ENCODE measurements at regions not wholly inside any gene's neighbourhood (a gene's known extent, or its start where the extent isn't known, plus 50 kb on each side); places are given as distances from the start of the nearest gene placed in this dataset.
"Not testable (repeated sequence)": the region's sequence is repeated elsewhere in the genome, so short reads cannot be mapped to it uniquely, and the experiment has no call there.

DNA sequence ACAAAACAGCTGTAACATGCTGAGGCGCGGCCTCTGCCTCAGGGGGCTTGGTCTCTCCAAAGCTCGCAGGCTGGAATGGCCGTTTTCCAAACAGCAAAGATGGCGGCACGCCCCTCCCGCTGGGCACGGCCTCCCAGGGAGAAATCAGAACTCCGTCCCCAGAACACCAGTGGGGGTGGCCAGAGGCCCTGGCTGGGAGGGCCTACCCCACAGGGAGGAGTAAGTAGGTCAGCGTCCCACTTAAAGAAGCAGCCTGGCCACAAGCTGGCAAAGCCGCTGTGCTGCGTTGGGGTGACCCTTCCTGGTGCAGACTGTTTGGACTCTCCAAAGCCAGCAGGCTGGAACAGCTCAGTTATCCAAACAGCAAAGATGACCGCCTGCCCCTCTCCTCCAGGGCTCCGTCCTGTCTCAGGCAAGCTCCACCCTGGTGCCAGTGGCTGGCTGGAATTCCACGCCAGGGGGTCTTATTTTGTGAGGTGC is 862.8 kb downstream of the TRIML1 start:
- H3K4me1 ChIP-seq (ENCODE audit: low read length), result no peaks in the 10 kb centered on the region
- no peak overlapping the region for H2AFZ ChIP-seq (ENCODE audit: low read length)

DNA sequence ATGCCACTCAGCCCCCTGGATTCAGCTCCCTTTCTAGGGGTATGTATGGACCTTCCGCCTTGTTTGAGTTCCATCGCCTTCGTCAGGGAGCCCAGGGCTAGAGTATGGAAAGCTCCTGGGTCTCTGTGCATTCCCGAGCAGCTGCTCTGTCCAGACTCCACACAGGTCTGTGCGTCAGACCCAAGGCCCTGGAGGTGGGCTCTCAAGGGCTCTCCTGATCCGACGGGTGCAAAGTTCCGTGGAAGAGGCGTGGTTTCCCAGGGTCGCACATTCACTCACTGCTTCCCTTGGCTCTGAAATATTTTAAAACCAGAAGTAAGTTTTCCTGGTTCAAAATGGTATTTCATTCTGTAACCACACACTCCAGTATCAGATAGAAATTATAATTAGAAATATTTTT is 863.2 kb downstream of the TRIML1 start:
- H3K27ac ChIP-seq (ENCODE audit: low read length), result no peak overlapping the region
- no peak for DNase-seq
- no peaks in the 10 kb centered on the region for H3K9me3 ChIP-seq (replicated peaks; ENCODE audit: insufficient read depth, low read length)
- no peaks in the 10 kb centered on the region for H3K36me3 ChIP-seq (replicated peaks; ENCODE audit: insufficient read depth, low read length)
- no peaks in the 10 kb centered on the region for H4K20me1 ChIP-seq (ENCODE audit: insufficient read depth, low read length)
- H3K9me2 ChIP-seq (replicated peaks; ENCODE audit: insufficient read depth, low read length), result no peaks in the 10 kb centered on the region
- no peak overlapping the region for H2AFZ ChIP-seq (ENCODE audit: low read length)
- H3K4me3 ChIP-seq (ENCODE audit: low read length), result no peak overlapping the region
- TF ChIP-seq, protein P1, sequence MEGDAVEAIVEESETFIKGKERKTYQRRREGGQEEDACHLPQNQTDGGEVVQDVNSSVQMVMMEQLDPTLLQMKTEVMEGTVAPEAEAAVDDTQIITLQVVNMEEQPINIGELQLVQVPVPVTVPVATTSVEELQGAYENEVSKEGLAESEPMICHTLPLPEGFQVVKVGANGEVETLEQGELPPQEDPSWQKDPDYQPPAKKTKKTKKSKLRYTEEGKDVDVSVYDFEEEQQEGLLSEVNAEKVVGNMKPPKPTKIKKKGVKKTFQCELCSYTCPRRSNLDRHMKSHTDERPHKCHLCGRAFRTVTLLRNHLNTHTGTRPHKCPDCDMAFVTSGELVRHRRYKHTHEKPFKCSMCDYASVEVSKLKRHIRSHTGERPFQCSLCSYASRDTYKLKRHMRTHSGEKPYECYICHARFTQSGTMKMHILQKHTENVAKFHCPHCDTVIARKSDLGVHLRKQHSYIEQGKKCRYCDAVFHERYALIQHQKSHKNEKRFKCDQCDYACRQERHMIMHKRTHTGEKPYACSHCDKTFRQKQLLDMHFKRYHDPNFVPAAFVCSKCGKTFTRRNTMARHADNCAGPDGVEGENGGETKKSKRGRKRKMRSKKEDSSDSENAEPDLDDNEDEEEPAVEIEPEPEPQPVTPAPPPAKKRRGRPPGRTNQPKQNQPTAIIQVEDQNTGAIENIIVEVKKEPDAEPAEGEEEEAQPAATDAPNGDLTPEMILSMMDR (IDR thresholded peaks at IDR 0.05; ENCODE audit: low read length), result no peak
- TF ChIP-seq EZH2phosphoT487 (IDR thresholded peaks at IDR 0.05; ENCODE audit: low read length) (no peak), EZH2 (optimal IDR thresholded peaks at IDR 0.05; ENCODE audit: low read depth, low read length) (no peak)
- H3K79me2 ChIP-seq (ENCODE audit: low read length), result no peaks in the 10 kb centered on the region
- H3K4me1 ChIP-seq (ENCODE audit: low read length), result no peaks in the 10 kb centered on the region
- no peaks in the 10 kb centered on the region for H3K27me3 ChIP-seq (replicated peaks; ENCODE audit: insufficient read depth, low read length)
- no peak overlapping the region for H3K9ac ChIP-seq (ENCODE audit: low read length)
- no peak overlapping the region for H3K4me2 ChIP-seq (ENCODE audit: low read depth, low read length)
- H3F3A ChIP-seq (ENCODE audit: insufficient read depth, low read length), result no peaks in the 10 kb centered on the region

More for the DNA sequence above, 862.8 kb downstream of the TRIML1 start:
- H3K9ac ChIP-seq (ENCODE audit: low read length), result no peak overlapping the region
- TF ChIP-seq EZH2phosphoT487 (IDR thresholded peaks at IDR 0.05; ENCODE audit: low read length), result no peak
- TF ChIP-seq, protein P1 (IDR thresholded peaks at IDR 0.05; ENCODE audit: low read length), result no peak
- no peak for TF ChIP-seq EZH2 (optimal IDR thresholded peaks at IDR 0.05; ENCODE audit: low read depth, low read length)
- no peaks in the 10 kb centered on the region for H3K9me2 ChIP-seq (replicated peaks; ENCODE audit: insufficient read depth, low read length)
- H3F3A ChIP-seq (ENCODE audit: insufficient read depth, low read length), result no peaks in the 10 kb centered on the region
- H3K4me3 ChIP-seq (ENCODE audit: low read length), result no peak overlapping the region
- H3K27ac ChIP-seq (ENCODE audit: low read length), result no peak overlapping the region
- H3K79me2 ChIP-seq (ENCODE audit: low read length), result no peaks in the 10 kb centered on the region
- H4K20me1 ChIP-seq (ENCODE audit: insufficient read depth, low read length), result no peaks in the 10 kb centered on the region
- no peaks in the 10 kb centered on the region for H3K9me3 ChIP-seq (replicated peaks; ENCODE audit: insufficient read depth, low read length)
- DNase-seq, result no peak
- H3K36me3 ChIP-seq (replicated peaks; ENCODE audit: insufficient read depth, low read length), result no peaks in the 10 kb centered on the region
- no peaks in the 10 kb centered on the region for H3K27me3 ChIP-seq (replicated peaks; ENCODE audit: insufficient read depth, low read length)
- no peak overlapping the region for H3K4me2 ChIP-seq (ENCODE audit: low read depth, low read length)

DNA sequence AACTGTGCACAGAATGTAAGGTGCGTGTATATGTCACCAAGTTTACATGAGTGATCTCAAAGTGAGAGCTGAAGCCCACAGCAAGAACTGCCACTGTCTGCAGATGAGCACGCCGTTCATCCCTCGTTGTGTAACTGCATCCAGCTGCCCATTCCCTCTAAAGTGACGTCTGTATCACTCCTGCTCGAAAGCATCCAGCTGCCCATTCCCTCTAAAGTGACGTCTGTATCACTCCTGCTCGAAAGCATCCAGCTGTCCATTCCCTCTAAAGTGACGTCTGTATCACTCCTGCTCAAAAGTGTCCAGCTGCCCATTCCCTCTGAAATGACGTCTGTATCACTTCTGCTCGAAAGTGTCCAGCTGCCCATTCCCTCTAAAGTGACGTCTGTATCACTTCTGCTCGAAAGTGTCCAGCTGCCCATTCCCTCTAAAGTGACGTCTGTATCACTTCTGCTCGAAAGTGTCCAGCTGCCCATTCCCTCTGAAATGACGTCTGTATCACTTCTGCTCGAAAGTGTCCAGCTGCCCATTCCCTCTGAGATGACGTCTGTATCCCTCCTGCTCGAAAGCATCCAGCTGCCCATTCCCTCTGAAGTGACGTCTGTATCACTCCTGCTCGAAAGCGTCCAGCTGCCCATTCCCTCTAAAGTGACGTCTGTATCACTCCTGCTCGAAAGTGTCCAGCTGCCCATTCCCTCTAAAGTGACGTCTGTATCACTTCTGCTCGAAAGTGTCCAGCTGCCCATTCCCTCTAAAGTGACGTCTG is 871.4 kb downstream of the TRIML1 start:
- not testable (repeated sequence) for H3K27ac ChIP-seq (ENCODE audit: low read length); H3K9me3 ChIP-seq (replicated peaks; ENCODE audit: insufficient read depth, low read length); DNase-seq; H3K9ac ChIP-seq (ENCODE audit: low read length); H4K20me1 ChIP-seq (ENCODE audit: insufficient read depth, low read length); H3K79me2 ChIP-seq (ENCODE audit: low read length); H3F3A ChIP-seq (ENCODE audit: insufficient read depth, low read length); H3K9me2 ChIP-seq (replicated peaks; ENCODE audit: insufficient read depth, low read length); H2AFZ ChIP-seq (ENCODE audit: low read length); H3K27me3 ChIP-seq (replicated peaks; ENCODE audit: insufficient read depth, low read length); H3K4me3 ChIP-seq (ENCODE audit: low read length); H3K4me2 ChIP-seq (ENCODE audit: low read depth, low read length); H3K36me3 ChIP-seq (replicated peaks; ENCODE audit: insufficient read depth, low read length); H3K4me1 ChIP-seq (ENCODE audit: low read length)

DNA sequence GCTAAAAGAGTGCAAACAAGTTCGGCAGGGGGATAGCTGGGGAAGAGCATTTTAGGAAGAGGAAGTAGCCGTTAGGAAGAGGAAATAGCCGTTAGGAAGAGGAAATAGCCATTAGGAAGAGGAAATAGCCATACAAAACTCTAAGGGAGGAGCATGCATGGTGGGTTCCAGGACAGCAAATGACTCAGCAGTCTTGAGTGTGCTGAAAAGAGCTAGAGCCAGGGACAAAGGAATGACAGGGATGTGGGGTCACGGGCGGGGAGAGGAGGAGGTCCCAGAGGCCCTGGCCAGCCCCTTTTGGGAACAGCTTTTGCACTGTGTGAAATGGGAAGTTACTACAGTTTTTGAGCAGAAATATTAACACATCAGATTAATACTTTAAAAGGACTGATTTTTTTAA is 882.6 kb downstream of the TRIML1 start:
- no peak overlapping the region for H3K4me3 ChIP-seq (ENCODE audit: low read length)
- H3K27me3 ChIP-seq (replicated peaks; ENCODE audit: insufficient read depth, low read length), result no peaks in the 10 kb centered on the region
- H3K9ac ChIP-seq (ENCODE audit: low read length), result no peak overlapping the region
- no peaks in the 10 kb centered on the region for H3K9me3 ChIP-seq (replicated peaks; ENCODE audit: insufficient read depth, low read length)
- no peak overlapping the region for H2AFZ ChIP-seq (ENCODE audit: low read length)
- TF ChIP-seq EZH2 (optimal IDR thresholded peaks at IDR 0.05; ENCODE audit: low read depth, low read length) (no peak), EZH2phosphoT487 (IDR thresholded peaks at IDR 0.05; ENCODE audit: low read length) (no peak)
- no peaks in the 10 kb centered on the region for H3K36me3 ChIP-seq (replicated peaks; ENCODE audit: insufficient read depth, low read length)
- H3F3A ChIP-seq (ENCODE audit: insufficient read depth, low read length), result no peaks in the 10 kb centered on the region
- no peaks in the 10 kb centered on the region for H4K20me1 ChIP-seq (ENCODE audit: insufficient read depth, low read length)
- DNase-seq, result no peak
- no peaks in the 10 kb centered on the region for H3K79me2 ChIP-seq (ENCODE audit: low read length)
- H3K27ac ChIP-seq (ENCODE audit: low read length), result no peak overlapping the region
- no peaks in the 10 kb centered on the region for H3K9me2 ChIP-seq (replicated peaks; ENCODE audit: insufficient read depth, low read length)
- H3K4me2 ChIP-seq (ENCODE audit: low read depth, low read length), result no peak overlapping the region
- no peaks in the 10 kb centered on the region for H3K4me1 ChIP-seq (ENCODE audit: low read length)
